GM23338 (cell line): ENCODE measurements at regions not wholly inside any gene's neighbourhood (a gene's known extent, or its start where the extent isn't known, plus 50 kb on each side); places are given as distances from the start of the nearest gene placed in this dataset.

Experiments used
- ATAC-seq: fragments of 200-7000 bp; cut with Tn5 transposase; 3 replicates; pipeline ENCODE4 v1.9.1; 2020
- DNase-seq: peaks from one replicate; pipeline ENCODE4 v3.0.0-alpha.2; 2015; ENCODE audit warnings: low spot score
- H2AFZ ChIP-seq: fragments of 200-600 bp; sonication (generic); 2 replicates; pipeline ENCODE4 v1.8.0; 2016; ENCODE audit warnings: antibody characterized with exemption, mild to moderate bottlenecking, moderate library complexity
- H3F3A ChIP-seq: fragments of 200-600 bp; sonication (generic); replicated peaks from 2 replicates; pipeline ENCODE4 v1.8.0; 2017; ENCODE audit warnings: antibody characterized with exemption, mixed run types, low read depth
- H3K27ac ChIP-seq: fragments of 200-600 bp; sonication (generic); 2 replicates; pipeline ENCODE4 v1.6.1; 2016; ENCODE audit warnings: low read depth
- H3K27me3 ChIP-seq: fragments of 200-600 bp; sonication (generic); 2 replicates; pipeline ENCODE4 v1.8.0; 2016; ENCODE audit warnings: mild to moderate bottlenecking, mixed run types, moderate library complexity; ENCODE audit not compliant: insufficient read depth
- H3K36me3 ChIP-seq: fragments of 200-600 bp; sonication (generic); 2 replicates; pipeline ENCODE4 v1.8.0; 2016; ENCODE audit warnings: mild to moderate bottlenecking; ENCODE audit not compliant: insufficient read depth
- H3K4me1 ChIP-seq: fragments of 200-600 bp; sonication (generic); 2 replicates; pipeline ENCODE4 v1.8.0; 2016; ENCODE audit warnings: mild to moderate bottlenecking, moderate library complexity; ENCODE audit not compliant: insufficient read depth
- H3K4me2 ChIP-seq: fragments of 200-600 bp; sonication (generic); 2 replicates; pipeline ENCODE4 v1.7.1; 2017; ENCODE audit warnings: mixed run types
- H3K4me3 ChIP-seq: fragments of 200-600 bp; sonication (generic); 2 replicates; pipeline ENCODE4 v1.6.1; 2016; ENCODE audit warnings: mixed run types
- H3K79me2 ChIP-seq: fragments of 200-600 bp; sonication (generic); replicated peaks from 2 replicates; pipeline ENCODE4 v1.8.0; 2017; ENCODE audit warnings: mild to moderate bottlenecking; ENCODE audit not compliant: insufficient read depth
- H3K9me2 ChIP-seq: fragments of 200-600 bp; sonication (generic); 2 replicates; pipeline ENCODE4 v1.8.0; 2017; ENCODE audit not compliant: insufficient read depth
- H4K20me1 ChIP-seq: fragments of 200-600 bp; sonication (generic); replicated peaks from 2 replicates; pipeline ENCODE4 v1.8.0; 2017; ENCODE audit warnings: mild to moderate bottlenecking; ENCODE audit not compliant: insufficient read depth
- H3K27ac Mint-ChIP-seq: 2 replicates; pipeline ENCODE4 v1.8.0; 2020; ENCODE audit warnings: inconsistent platforms, mild to moderate bottlenecking, moderate library complexity, mixed read lengths
- H3K27me3 Mint-ChIP-seq: 3 replicates; pipeline ENCODE4 v1.8.0; 2022; ENCODE audit warnings: low read depth, mild to moderate bottlenecking, moderate library complexity, mixed read lengths, inconsistent platforms; ENCODE audit not compliant: insufficient read depth, poor library complexity
- H3K36me3 Mint-ChIP-seq: 3 replicates; pipeline ENCODE4 v1.8.0; 2021; ENCODE audit warnings: low read depth, mild to moderate bottlenecking, inconsistent platforms, moderate library complexity, mixed read lengths
- H3K4me1 Mint-ChIP-seq: 3 replicates; pipeline ENCODE4 v1.8.0; 2020; ENCODE audit warnings: mild to moderate bottlenecking, inconsistent platforms, mixed read lengths
- H3K4me3 Mint-ChIP-seq: 3 replicates; pipeline ENCODE4 v1.8.0; 2021; ENCODE audit warnings: moderate library complexity, mild to moderate bottlenecking, inconsistent platforms, mixed read lengths
- H3K9me3 Mint-ChIP-seq: 3 replicates; pipeline ENCODE4 v1.8.0; 2020; ENCODE audit warnings: moderate library complexity, mild to moderate bottlenecking, inconsistent platforms, mixed read lengths
- EZH2 ChIP-seq: fragments of 200-600 bp; sonication (generic); IDR thresholded peaks from one replicate; pipeline ENCODE4 v1.8.0; 2017; ENCODE audit warnings: antibody characterized with exemption, mild to moderate bottlenecking, low read depth; ENCODE audit not compliant: unreplicated experiment
- JUNB ChIP-seq: IDR thresholded peaks from one replicate; pipeline ENCODE4 v1.6.1; 2016; ENCODE audit warnings: antibody characterized with exemption; ENCODE audit not compliant: unreplicated experiment
- REST ChIP-seq: IDR thresholded peaks from one replicate; pipeline ENCODE4 v1.6.1; 2018; ENCODE audit warnings: antibody characterized with exemption; ENCODE audit not compliant: unreplicated experiment
- STAT1 ChIP-seq: IDR thresholded peaks from one replicate; pipeline ENCODE4 v1.6.1; 2016; ENCODE audit warnings: antibody characterized with exemption; ENCODE audit not compliant: unreplicated experiment
- ZNF114 ChIP-seq: fragments of 250-450 bp; sonication (Bioruptor Pico); IDR thresholded peaks from 2 replicates; pipeline ENCODE4 v1.5.0; 2020; ENCODE audit warnings: mild to moderate bottlenecking, moderate library complexity
- ZNF331 ChIP-seq: fragments of 250-450 bp; sonication (Bioruptor Pico); IDR thresholded peaks from 2 replicates; pipeline ENCODE4 v1.5.0; 2020; ENCODE audit warnings: low read depth, mild to moderate bottlenecking, moderate library complexity
- ZNF462 ChIP-seq: fragments of 250-450 bp; sonication (Bioruptor Pico); IDR thresholded peaks from 2 replicates; pipeline ENCODE4 v1.5.0; 2020; ENCODE audit warnings: mild to moderate bottlenecking, moderate library complexity

GRCh38 chr14:61934385-61934784, 172.2 kb downstream of the SNAPC1 start (continued):
- TF ChIP-seq EZH2 = no peak
- TF ChIP-seq STAT1 = no peak
- no peak for TF ChIP-seq ZNF114
- no peak for TF ChIP-seq JUNB

- ATAC-seq (no peak), DNase-seq (no peak)
- no peak overlapping the region for H3K27ac Mint-ChIP-seq
- no peaks in the 10 kb centered on the region; the same call in 1 of the 2 replicates for H3K4me1 ChIP-seq
- no peaks in the 10 kb centered on the region for H3K27me3 ChIP-seq
- no peaks in the 10 kb centered on the region for H3K9me2 ChIP-seq
- H4K20me1 ChIP-seq = no peaks in the 10 kb centered on the region
- H3K79me2 ChIP-seq = no peaks in the 10 kb centered on the region
- H3K4me3 ChIP-seq = no peak overlapping the region
- H3K36me3 ChIP-seq = no peaks in the 10 kb centered on the region
- peaks cover 2% of the 10 kb centered on the region for H3K27me3 Mint-ChIP-seq
- H3K4me1 Mint-ChIP-seq = peaks cover 11% of the 10 kb centered on the region
- H3K27ac ChIP-seq = no peak overlapping the region
- no peak overlapping the region for H3K4me3 Mint-ChIP-seq
- H3K4me2 ChIP-seq = no peak overlapping the region
- no peak overlapping the region for H2AFZ ChIP-seq
- H3F3A ChIP-seq = no peaks in the 10 kb centered on the region
- no peaks in the 10 kb centered on the region for H3K36me3 Mint-ChIP-seq
- H3K9me3 Mint-ChIP-seq = peaks cover 12% of the 10 kb centered on the region; the same call in 2 of the 3 replicates
- TF ChIP-seq ZNF462 (CRISPR knock-in tag) (no peak), EZH2 (no peak), ZNF331 (CRISPR knock-in tag) (no peak), REST (no peak)
Measured at GRCh38 chr14:61939776-61940175, 177.6 kb downstream of the SNAPC1 start.
